SK-N-SH (cell line): ENCODE measurements at regions not wholly inside any gene's neighbourhood (a gene's known extent, or its start where the extent isn't known, plus 50 kb on each side); places are given as distances from the start of the nearest gene placed in this dataset.

ENCODE experiments used
- CTCF ChIA-PET: fragments of 300-600, 350-600 bp; formaldehyde crosslinking; extraction: SDS; loops from one replicate; lab custom pipeline; 2021; lab: Yijun Ruan, JAX
- POLR2A ChIA-PET: fragments of 350-600 bp; sonication (Branson Sonifier 250); formaldehyde crosslinking; extraction: SDS; loops from one replicate; lab custom pipeline; 2020; ENCODE audit warnings: antibody characterized with exemption, inconsistent platforms; lab: Yijun Ruan, JAX
- DNase-seq: peaks from one replicate; pipeline ENCODE4 v3.0.0; 2012
- H2AFZ ChIP-seq: fragments of 200-600 bp; sonication (generic); 2 replicates; pipeline ENCODE4 v1.8.1; 2016; ENCODE audit warnings: antibody characterized with exemption, mild to moderate bottlenecking, low read depth
- H3F3A ChIP-seq: fragments of 200-600 bp; sonication (generic); replicated peaks from 2 replicates; pipeline ENCODE3; 2016; ENCODE audit warnings: antibody characterized with exemption, mild to moderate bottlenecking; ENCODE audit not compliant: insufficient read depth
- H3K27ac ChIP-seq, 2 experiments: fragments of 200-500 bp in 1 of 2; fragments of 200-600 bp in 1 of 2; sonication (Bioruptor generic) in 1 of 2; sonication (generic), shearing (Covaris generic) in 1 of 2; 2 replicates each; pipeline versions ENCODE4 v1.5.1 to v1.6.1; 2014 to 2016; ENCODE audit warnings: low read depth in 2 of 2, inconsistent platforms in 1 of 2, low read length in 1 of 2, mild to moderate bottlenecking in 1 of 2, mixed read lengths in 1 of 2
- H3K27me3 ChIP-seq: fragments of 200-600 bp; sonication (generic), shearing (Covaris generic); 2 replicates; pipeline ENCODE4 v1.6.1; 2016; ENCODE audit warnings: mixed run types; ENCODE audit not compliant: insufficient read depth
- H3K36me3 ChIP-seq, 2 experiments: fragments of 200-500 bp in 1 of 2; fragments of 200-600 bp in 1 of 2; sonication (Bioruptor generic) in 1 of 2; sonication (generic) in 1 of 2; replicated peaks in 1 of 2; 2 replicates each; pipeline versions ENCODE3 to v1.5.1; 2014 to 2016; ENCODE audit warnings: low read length in 1 of 2, mild to moderate bottlenecking in 1 of 2; ENCODE audit not compliant: insufficient read depth in 2 of 2, control insufficient read depth in 1 of 2
- H3K4me1 ChIP-seq, 2 experiments: fragments of 200-500 bp in 1 of 2; fragments of 200-600 bp in 1 of 2; sonication (Bioruptor generic) in 1 of 2; sonication (generic), shearing (Covaris generic) in 1 of 2; 2 replicates each; pipeline versions ENCODE4 v1.5.1 to v1.6.1; 2014 to 2016; ENCODE audit warnings: low read depth in 1 of 2, low read length in 1 of 2, mixed run types in 1 of 2; ENCODE audit not compliant: insufficient read depth in 2 of 2, control insufficient read depth in 1 of 2
- H3K4me2 ChIP-seq: fragments of 200-600 bp; sonication (generic), shearing (Covaris generic); 2 replicates; pipeline ENCODE4 v1.6.1; 2017; ENCODE audit warnings: mixed run types
- H3K4me3 ChIP-seq, 2 experiments: fragments of 200-500 bp in 1 of 2; fragments of 200-600 bp in 1 of 2; sonication (Bioruptor generic) in 1 of 2; sonication (generic), shearing (Covaris generic) in 1 of 2; 2 replicates each; pipeline versions ENCODE4 v1.5.1 to v1.8.1; 2014 to 2016; ENCODE audit warnings: low read depth in 2 of 2, inconsistent platforms in 1 of 2, low read length in 1 of 2, mild to moderate bottlenecking in 1 of 2, mixed read lengths in 1 of 2, moderate library complexity in 1 of 2
- H3K79me2 ChIP-seq: fragments of 200-600 bp; sonication (generic); 2 replicates; pipeline ENCODE4 v1.8.1; 2017; ENCODE audit warnings: mild to moderate bottlenecking; ENCODE audit not compliant: insufficient read depth
- H3K9ac ChIP-seq: fragments of 200-600 bp; sonication (generic); 2 replicates; pipeline ENCODE4 v1.6.1; 2017; ENCODE audit warnings: mixed run types
- H3K9me2 ChIP-seq: fragments of 200-600 bp; sonication (generic); 2 replicates; pipeline ENCODE4 v1.6.1; 2017; ENCODE audit warnings: mixed run types
- H3K9me3 ChIP-seq: fragments of 200-600 bp; sonication (generic); 2 replicates; pipeline ENCODE4 v1.6.1; 2017; ENCODE audit warnings: mixed run types, mild to moderate bottlenecking, moderate library complexity
- H4K20me1 ChIP-seq: fragments of 200-600 bp; sonication (generic); 2 replicates; pipeline ENCODE4 v1.6.1; 2017; ENCODE audit warnings: mild to moderate bottlenecking, mixed run types; ENCODE audit not compliant: insufficient read depth
- CHD2 ChIP-seq: fragments of 150-350 bp; IDR thresholded peaks from 2 replicates; pipeline ENCODE4 v1.6.1; 2018; ENCODE audit warnings: low read length; ENCODE audit not compliant: partially characterized antibody
- CTCF ChIP-seq: fragments of 200-600 bp; sonication (generic); IDR thresholded peaks from 2 replicates; pipeline ENCODE4 v1.6.1; 2017; ENCODE audit warnings: antibody characterized with exemption, mild to moderate bottlenecking, moderate library complexity
- EP300 ChIP-seq, 2 experiments: IDR thresholded peaks; 2 replicates each; pipeline versions ENCODE4 v1.4.0 to v1.6.1; 2012; ENCODE audit warnings: borderline replicate concordance in 1 of 2, low read depth in 1 of 2, low read length in 1 of 2
- EZH2phosphoT487 ChIP-seq: fragments of 200-600 bp; sonication (generic); IDR thresholded peaks from 2 replicates; pipeline ENCODE4 v1.6.1; 2017; ENCODE audit warnings: low read depth, mixed run types, mild to moderate bottlenecking, antibody characterized with exemption, moderate library complexity, borderline replicate concordance
- FOSL2 ChIP-seq: IDR thresholded peaks from 2 replicates; pipeline ENCODE4 v1.4.0; 2012; ENCODE audit warnings: low read depth, mild to moderate bottlenecking, moderate library complexity, borderline replicate concordance
- FOXJ3 ChIP-seq: sonication (generic); formaldehyde crosslinking; IDR thresholded peaks from 2 replicates; pipeline ENCODE4 v1.5.1; 2020; ENCODE audit warnings: mild to moderate bottlenecking, missing genetic modification reagents
- FOXM1 ChIP-seq: IDR thresholded peaks from 2 replicates; pipeline ENCODE4 v1.4.0; 2012; ENCODE audit warnings: low read depth, mild to moderate bottlenecking
- IRF3 ChIP-seq: fragments of 150-350 bp; IDR thresholded peaks from 2 replicates; pipeline ENCODE4 v1.6.1; 2016; ENCODE audit warnings: mild to moderate bottlenecking, low read depth, low read length
- JUND ChIP-seq: IDR thresholded peaks from 2 replicates; pipeline ENCODE4 v1.4.0; 2012
- MAX ChIP-seq: IDR thresholded peaks from 2 replicates; pipeline ENCODE4 v1.4.0; 2012; ENCODE audit warnings: low read depth
- MXI1 ChIP-seq: IDR thresholded peaks from 2 replicates; pipeline ENCODE4 v1.6.1; 2012; ENCODE audit warnings: mild to moderate bottlenecking, low read depth, low read length, improper control_type of control experiment
- REST ChIP-seq: IDR thresholded peaks from 2 replicates; pipeline ENCODE4 v1.6.1; 2012; ENCODE audit warnings: mild to moderate bottlenecking, low read depth, low read length, moderate library complexity
- SIN3A ChIP-seq: IDR thresholded peaks from 2 replicates; pipeline ENCODE4 v1.6.1; 2012; ENCODE audit warnings: low read depth, mild to moderate bottlenecking, low read length, moderate library complexity, borderline replicate concordance
- SMC3 ChIP-seq: IDR thresholded peaks from 2 replicates; pipeline ENCODE4 v1.6.1; 2012; ENCODE audit warnings: low read depth, low read length, improper control_type of control experiment
- TAF1 ChIP-seq: IDR thresholded peaks from 2 replicates; pipeline ENCODE4 v1.6.1; 2012; ENCODE audit warnings: low read depth, mild to moderate bottlenecking, low read length, moderate library complexity, borderline replicate concordance
- USF2 ChIP-seq: fragments of 150-350 bp; IDR thresholded peaks from 2 replicates; pipeline ENCODE4 v1.6.1; 2017; ENCODE audit warnings: antibody characterized with exemption, low read length, low read depth, borderline replicate concordance
- WGBS: methylation state at CpG from one replicate; pipeline ENCODE4 v1.1.6; 2017; ENCODE audit warnings: low lambda C conversion rate; 5-methylcytosine and 5-hydroxymethylcytosine counted together

GRCh38 chr1:191970116-191970515 is 188.1 kb upstream of the RGS18 start:
- no peak overlapping the region for H3K4me2 ChIP-seq
- CTCF ChIA-PET = no interaction called here
- H3K27me3 ChIP-seq = no peaks in the 10 kb centered on the region
- H3K27ac ChIP-seq = no peak overlapping the region
- POLR2A ChIA-PET = no interaction called here
- no peak for DNase-seq
- TF ChIP-seq SMC3 (no peak), MXI1 (no peak), FOSL2 (no peak), FOXJ3 (no peak), SIN3A (no peak), EZH2phosphoT487 (no peak), CHD2 (no peak), EP300 (IDR thresholded peaks at IDR 0.05; ENCODE audit: borderline replicate concordance in 1 of 2, low read depth in 1 of 2, low read length in 1 of 2) (no peak), TAF1 (no peak), REST (no peak), IRF3 (no peak), JUND (no peak), MAX (no peak)
- TF ChIP-seq, all 33 proteins: peak for 0
- H3F3A ChIP-seq = no peaks in the 10 kb centered on the region
- no peaks in the 10 kb centered on the region for H3K9me3 ChIP-seq
- H3K79me2 ChIP-seq = no peaks in the 10 kb centered on the region
- H4K20me1 ChIP-seq = no peaks in the 10 kb centered on the region
- no peak overlapping the region for H3K4me3 ChIP-seq
- H3K9me2 ChIP-seq = no peaks in the 10 kb centered on the region
- H3K36me3 ChIP-seq = no peaks in the 10 kb centered on the region
- WGBS = 4% methylated on average over 1 of the region's 1 CpG
- no peaks in the 10 kb centered on the region for H3K4me1 ChIP-seq
- no peak overlapping the region for H2AFZ ChIP-seq
- no peak overlapping the region for H3K9ac ChIP-seq

DNA sequence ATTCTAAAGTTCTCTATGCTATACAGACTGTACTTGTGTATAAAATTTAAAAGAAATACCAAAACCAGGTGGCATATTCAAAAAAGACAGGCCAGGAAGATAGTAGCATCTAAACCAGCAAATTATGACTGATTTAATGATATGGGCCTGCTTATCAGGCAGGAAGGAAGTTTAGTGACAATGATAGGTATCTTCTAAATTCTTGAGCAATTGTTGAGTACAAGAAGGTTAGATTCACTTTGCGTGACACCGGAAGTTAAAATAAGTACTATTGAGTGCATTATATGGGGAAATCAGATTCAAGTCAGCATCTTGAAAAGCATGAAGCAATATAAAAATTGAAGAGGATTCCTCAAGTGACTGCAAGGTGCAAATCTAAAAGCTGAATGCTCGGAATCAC is 186.8 kb upstream of the RGS18 start:
- 39% methylated on average over 3 of the region's 3 CpGs for WGBS
- Histone ChIP-seq H3K4me2 (no peak overlapping the region), H3K9me2 (no peaks in the 10 kb centered on the region), H3K36me3 (no peaks in the 10 kb centered on the region), H3K4me3 (no peak overlapping the region), H3F3A (no peaks in the 10 kb centered on the region), H3K9ac (no peak overlapping the region), H4K20me1 (no peaks in the 10 kb centered on the region), H3K79me2 (no peaks in the 10 kb centered on the region), H3K4me1 (no peaks in the 10 kb centered on the region), H3K27me3 (no peaks in the 10 kb centered on the region), H2AFZ (no peak overlapping the region), H3K27ac (no peak overlapping the region), H3K9me3 (no peaks in the 10 kb centered on the region)
- no peak for DNase-seq
- ChIA-PET CTCF (no interaction called here), POLR2A (no interaction called here)
- TF ChIP-seq CTCF (no peak), FOXM1 (no peak), USF2 (no peak), REST (no peak)
